ENCODE measurements at regions not wholly inside any gene's neighbourhood (a gene's known extent, or its start where the extent isn't known, plus 50 kb on each side); places are given as distances from the start of the nearest gene placed in this dataset.

- TF ChIP-seq POLR2AphosphoS5 (IDR thresholded peaks at IDR 0.05; ENCODE audit: low read depth, low read length) (no peak), POLR2A (IDR thresholded peaks at IDR 0.05; ENCODE audit: low read depth, low read length) (no peak), TAF1 (IDR thresholded peaks at IDR 0.05; ENCODE audit: borderline replicate concordance, low read depth, low read length) (no peak)
Observed at GRCh38 chr3:178313716-178314115, 222.5 kb upstream of the KCNMB2 start.
